HG03457 (cell line): ENCODE measurements at regions not wholly inside any gene's neighbourhood (a gene's known extent, or its start where the extent isn't known, plus 50 kb on each side); places are given as distances from the start of the nearest gene placed in this dataset.

Source experiments
- ATAC-seq: cut with Tn5 transposase; IDR thresholded peaks from one replicate; pipeline ENCODE4 v1.9.1; 2021; ENCODE audit warnings: moderate number of reproducible peaks; ENCODE audit not compliant: unreplicated experiment

DNA sequence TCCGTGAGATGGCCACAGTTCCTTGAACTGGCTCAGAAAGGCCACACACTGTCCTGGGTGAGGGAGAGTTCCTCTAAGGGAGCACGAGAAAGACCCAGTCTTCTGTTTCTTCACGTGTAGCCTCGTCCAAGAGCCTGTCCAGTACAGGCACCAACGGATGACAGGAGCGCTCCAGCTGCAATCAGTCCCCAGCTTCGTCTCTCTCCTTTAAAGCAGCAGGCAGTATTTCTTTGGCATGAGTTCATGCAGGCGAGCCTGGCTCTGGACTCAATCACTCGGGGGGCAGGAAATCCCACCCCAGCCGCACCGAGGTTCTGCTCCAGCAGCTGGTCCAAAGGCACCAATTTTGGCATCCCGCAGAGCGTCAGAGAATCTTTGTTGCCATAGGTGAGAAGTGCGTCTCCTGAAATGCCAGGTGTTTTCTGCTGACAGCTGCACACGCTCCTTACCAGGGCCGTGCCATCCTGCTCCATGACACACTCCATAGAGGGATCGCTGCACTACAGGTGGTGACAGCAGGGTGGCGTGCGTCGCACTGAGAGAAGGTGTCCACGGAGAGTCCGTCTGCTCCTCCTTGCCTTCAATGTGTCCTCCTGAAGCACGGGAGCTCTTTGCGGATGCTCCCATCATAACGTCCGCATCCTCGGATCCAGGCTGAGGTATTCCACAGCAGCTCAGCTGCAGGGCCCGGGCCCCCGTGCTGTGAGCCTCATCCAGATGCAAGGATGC, 59.6 kb upstream of the AFDN start:
- no peak for ATAC-seq

DNA sequence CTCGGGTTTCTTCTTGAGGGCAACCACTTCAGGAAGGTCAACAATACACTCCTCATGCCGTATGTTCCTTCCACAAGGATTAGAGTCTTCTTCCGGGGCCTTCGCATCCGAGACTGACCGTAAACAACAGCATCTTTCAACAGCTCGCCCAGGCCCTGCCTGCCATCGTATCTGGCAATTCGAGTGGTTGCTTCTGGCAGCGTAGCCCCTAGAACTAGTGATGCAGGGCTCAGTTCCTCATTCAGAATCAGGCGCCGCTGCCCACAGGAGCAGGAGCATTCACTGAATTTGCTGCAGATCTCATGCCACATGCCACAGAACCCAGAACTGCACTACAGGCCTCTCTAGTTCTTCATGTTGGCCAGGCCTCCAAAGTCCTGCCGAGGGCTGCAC, 59.0 kb upstream of the AFDN start:
- ATAC-seq, result no peak

DNA sequence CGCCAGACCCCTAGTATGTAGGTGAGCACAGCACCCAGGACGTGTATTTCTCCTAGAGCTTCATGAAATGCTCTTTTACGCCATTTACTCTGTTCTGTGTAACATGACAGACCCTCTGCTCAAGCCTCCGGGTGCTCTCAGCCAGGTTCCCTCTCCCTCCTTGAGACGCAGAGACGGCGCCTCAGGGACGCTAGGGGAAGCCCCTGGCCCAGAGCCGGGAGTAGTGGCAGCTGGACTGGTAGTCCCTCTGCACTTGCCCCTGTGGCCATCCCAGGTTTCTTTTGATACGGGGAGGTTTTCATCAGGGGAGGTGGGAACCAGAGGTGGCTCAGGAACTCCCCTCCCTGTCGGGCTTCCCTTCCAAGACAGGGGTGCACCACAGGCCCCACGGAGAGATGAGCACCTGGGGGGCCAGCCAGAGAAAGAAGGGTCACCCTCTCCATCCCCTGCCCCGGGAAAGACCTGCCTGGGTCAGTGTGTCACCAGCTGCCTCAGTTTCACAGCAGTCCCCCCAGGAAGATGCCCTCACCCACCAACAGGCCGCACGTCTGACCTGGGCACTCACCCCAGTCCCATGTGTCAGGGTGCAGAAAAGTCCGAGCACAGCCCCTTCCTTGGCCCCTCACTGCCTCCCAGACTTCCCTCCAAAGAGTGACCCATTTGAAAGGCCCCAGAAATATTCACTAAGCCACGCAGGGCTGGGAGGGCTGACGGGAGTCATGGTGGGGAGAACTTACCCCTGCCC, 58.1 kb upstream of the AFDN start:
- ATAC-seq, result no peak

DNA sequence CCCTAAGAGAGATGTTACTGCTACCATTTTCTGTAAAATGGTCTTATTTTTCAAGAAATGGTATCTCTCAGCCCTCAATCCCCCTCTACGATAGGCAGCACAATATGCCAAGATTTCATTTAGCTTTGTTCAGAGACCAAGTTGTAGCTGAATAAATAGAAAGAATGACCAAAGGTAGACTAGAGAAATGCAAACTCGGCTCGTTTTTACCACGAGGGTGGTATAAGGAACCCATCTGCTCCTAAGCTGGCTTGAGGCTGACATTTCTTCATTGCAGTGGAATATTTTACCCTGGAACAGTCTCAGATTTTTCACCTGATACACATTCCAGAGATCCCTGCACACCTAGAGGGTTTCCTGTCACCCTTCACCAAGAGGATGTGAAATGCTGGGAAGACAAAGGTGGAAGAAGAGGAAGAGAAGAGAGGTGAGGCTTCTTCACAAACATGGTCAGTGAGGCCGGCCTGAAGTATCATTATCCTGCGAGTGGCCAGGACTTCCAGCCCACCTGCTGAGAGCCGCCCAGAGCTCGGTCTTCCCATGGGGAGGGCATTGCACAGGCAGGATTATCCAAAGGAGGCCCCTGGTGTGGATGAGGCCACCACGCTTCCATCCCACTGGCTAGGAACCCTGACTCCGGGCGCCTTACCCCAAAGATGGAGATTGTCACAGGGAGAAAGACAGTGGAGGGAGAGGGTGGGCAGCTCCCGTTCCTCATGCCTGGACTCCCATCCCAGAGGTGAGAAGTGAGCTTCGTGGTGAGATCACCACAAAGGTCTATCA, 57.1 kb upstream of the AFDN start:
- no peak for ATAC-seq

DNA sequence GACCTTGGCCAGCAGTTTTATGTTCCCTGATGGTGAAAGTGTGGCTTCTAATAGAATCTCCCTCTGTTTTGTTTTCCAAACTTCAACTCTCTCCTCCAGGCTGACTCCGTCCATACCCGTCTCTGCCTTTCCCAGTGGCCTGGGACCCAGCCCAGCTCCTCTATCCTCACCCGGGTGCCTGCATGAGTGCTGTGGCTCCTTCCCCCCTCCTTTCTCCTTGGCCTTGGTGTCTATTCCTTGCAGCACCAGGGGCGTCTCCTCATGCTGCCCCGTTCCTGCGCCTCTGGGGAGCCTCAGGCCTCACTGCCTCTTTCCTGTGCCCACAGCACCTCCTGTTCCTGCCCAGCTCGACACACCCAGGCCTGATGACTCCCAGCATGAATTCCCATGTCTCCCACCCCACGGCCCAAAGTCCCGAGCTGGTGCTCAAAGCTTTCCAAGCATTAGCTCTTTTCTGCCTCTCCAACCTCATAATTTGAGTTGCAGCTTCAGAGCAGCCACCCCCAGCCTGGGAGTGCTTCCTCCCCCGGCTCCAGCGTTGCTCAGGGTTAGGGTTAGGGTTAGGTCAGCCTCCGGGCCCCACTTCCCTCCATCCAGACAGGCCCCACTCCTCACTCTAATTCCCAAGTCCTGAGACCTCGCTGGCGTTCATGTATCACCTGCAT, 56.3 kb upstream of the AFDN start:
- ATAC-seq, result no peak

DNA sequence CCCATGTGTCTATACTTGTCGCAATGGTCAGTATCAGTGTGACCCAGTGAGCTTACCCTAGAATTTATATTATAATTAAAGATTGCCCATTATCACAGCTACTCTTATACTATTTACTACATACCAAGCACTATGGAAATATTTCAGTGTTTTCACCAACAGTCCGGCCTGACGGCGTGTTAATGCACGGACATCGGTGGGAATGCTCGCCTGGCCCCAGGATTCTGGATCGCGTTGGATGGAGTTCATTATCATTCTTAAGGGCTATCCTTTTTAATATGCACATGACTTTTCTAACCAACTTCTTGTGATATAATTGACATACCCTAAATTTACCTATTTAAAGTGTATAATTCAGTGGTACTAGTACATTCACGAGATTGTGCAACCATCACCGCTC, 51.8 kb upstream of the AFDN start:
- ATAC-seq, result no peak

DNA sequence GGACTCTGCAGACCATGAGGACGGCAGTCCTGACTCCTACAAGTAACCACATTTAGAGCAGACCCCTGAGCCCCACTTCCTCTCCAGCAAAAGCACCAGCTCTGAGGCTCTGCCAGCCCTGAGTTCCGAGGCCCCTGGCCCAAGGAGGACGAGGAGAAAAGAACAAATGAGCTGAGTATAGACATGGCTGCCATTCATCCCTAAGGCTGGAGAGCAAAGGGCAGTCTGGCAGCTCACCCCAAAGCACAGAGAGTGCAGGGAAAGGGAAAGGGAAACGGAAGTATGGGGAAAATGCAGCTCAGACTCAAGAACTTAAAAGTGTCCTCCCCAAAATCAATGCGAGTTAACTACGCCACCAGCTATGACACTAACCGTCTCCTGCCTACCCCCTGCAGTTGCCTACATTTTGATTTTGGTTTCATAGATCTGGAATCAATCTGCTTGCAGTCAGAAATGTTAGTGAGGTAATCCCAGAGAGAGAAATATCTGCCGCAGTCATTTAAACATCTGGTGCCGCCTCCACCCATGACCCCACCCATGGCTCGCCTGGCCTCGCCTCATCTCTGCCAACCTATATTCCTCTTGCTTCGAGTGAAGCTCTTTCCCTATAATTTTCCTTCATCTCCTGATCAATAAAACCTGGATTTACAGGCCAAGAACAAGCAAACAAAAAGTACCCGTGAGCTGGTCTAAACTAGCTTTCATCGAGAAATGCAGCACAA, 49.6 kb upstream of the AFDN start:
- no peak for ATAC-seq
